Right lobe of liver (tissue), 4 donors: ENCODE measurements at regions not wholly inside any gene's neighbourhood (a gene's known extent, or its start where the extent isn't known, plus 50 kb on each side); places are given as distances from the start of the nearest gene placed in this dataset.

Experiments used
- POLR2A ChIP-seq: fragments of 450-650 bp; IDR thresholded peaks from one replicate; pipeline ENCODE4 v1.6.1; 2017; ENCODE audit warnings: antibody characterized with exemption, mild to moderate bottlenecking
- TF ChIP-seq, protein P1 (sequence below), 4 donors: fragments of 200-600 bp in 3 of 4; fragments of 450-650 bp in 1 of 4; IDR thresholded peaks; one replicate each; pipeline versions ENCODE4 v1.5.1 to v1.8.0; 2016 to 2022; ENCODE audit warnings: antibody characterized with exemption in 4 of 4, mild to moderate bottlenecking in 2 of 4
- donor health status: DM: no; HTN: no; CAD: no.
- donor health status: DM: no; HTN: no; CAD: no.
- donor health status: DM: no; HTN: yes; CAD: no.

DNA sequence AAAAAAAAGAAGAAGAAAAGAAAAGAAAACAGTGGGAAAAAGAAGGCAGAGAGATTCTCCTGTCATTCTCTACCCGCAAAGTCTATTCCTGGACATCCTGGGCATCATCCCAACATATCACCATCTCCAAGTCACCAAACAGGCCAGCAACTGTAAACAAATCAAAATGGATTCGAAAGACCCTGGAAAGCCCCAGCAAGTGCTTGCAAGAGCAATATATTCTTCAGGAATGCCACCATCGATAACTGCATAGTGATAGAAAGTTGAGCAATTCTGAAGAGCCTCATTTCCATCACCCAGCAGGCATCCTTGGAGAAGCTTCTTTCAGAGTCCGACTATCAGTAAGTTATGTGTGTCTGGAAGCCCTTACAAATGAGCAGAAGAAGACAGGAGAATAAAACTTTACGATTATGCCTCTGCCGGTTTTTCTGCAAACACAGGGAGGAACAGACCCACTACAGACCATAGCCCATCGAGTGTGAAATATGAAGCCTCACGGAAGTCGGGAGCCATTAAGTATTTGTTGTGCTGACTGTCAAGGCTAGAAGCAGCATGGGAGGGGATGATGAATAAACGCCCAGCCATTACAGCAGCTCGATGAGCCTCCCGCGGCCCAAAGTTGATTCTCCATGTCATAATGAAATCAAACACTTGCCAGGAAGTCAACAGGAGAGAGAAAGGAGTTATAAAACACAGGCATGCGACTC, 64.5 kb upstream of the SEC14L1 start:
- TF ChIP-seq POLR2A: no peak
- TF ChIP-seq, protein P1, sequence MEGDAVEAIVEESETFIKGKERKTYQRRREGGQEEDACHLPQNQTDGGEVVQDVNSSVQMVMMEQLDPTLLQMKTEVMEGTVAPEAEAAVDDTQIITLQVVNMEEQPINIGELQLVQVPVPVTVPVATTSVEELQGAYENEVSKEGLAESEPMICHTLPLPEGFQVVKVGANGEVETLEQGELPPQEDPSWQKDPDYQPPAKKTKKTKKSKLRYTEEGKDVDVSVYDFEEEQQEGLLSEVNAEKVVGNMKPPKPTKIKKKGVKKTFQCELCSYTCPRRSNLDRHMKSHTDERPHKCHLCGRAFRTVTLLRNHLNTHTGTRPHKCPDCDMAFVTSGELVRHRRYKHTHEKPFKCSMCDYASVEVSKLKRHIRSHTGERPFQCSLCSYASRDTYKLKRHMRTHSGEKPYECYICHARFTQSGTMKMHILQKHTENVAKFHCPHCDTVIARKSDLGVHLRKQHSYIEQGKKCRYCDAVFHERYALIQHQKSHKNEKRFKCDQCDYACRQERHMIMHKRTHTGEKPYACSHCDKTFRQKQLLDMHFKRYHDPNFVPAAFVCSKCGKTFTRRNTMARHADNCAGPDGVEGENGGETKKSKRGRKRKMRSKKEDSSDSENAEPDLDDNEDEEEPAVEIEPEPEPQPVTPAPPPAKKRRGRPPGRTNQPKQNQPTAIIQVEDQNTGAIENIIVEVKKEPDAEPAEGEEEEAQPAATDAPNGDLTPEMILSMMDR (IDR thresholded peaks at IDR 0.05): no peak
